Fibroblast of the aortic adventitia (primary cell): ENCODE measurements at regions not wholly inside any gene's neighbourhood (a gene's known extent, or its start where the extent isn't known, plus 50 kb on each side); places are given as distances from the start of the nearest gene placed in this dataset.

Experiments
- DNase-seq: peaks from one replicate; pipeline ENCODE4 v3.0.0-alpha.2; 2010; ENCODE audit warnings: low read depth
- H3K4me3 ChIP-seq: 2 replicates; pipeline ENCODE4 v1.5.1; 2011; ENCODE audit warnings: low read depth, mild to moderate bottlenecking, control low read depth, low read length, moderate library complexity
- TF ChIP-seq, protein P1 (sequence below): IDR thresholded peaks from 2 replicates; pipeline ENCODE4 v1.5.1; 2011; ENCODE audit warnings: mild to moderate bottlenecking, low read length, control low read depth, inconsistent platforms; ENCODE audit not compliant: insufficient read depth

DNA sequence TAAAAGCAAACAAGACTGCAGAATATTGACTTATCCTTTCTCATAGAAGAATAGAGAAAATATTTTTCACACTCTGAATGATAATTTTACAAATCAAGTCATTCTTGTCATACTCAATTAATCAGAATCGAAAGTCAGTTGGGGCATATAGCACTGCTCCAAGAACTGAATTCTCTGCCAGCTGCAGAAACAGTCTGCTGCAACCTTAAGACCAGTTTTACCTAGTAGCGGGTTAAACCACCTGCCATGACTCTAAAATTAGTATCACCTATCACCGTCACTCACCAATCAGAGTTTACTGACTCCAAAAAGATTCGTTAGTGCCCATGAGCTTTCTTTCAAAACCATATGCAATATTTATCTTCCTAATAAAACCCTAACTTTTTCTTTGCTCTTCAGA lies 429.0 kb upstream of the GRM3 start:
- no peak for DNase-seq
- TF ChIP-seq, protein P1, sequence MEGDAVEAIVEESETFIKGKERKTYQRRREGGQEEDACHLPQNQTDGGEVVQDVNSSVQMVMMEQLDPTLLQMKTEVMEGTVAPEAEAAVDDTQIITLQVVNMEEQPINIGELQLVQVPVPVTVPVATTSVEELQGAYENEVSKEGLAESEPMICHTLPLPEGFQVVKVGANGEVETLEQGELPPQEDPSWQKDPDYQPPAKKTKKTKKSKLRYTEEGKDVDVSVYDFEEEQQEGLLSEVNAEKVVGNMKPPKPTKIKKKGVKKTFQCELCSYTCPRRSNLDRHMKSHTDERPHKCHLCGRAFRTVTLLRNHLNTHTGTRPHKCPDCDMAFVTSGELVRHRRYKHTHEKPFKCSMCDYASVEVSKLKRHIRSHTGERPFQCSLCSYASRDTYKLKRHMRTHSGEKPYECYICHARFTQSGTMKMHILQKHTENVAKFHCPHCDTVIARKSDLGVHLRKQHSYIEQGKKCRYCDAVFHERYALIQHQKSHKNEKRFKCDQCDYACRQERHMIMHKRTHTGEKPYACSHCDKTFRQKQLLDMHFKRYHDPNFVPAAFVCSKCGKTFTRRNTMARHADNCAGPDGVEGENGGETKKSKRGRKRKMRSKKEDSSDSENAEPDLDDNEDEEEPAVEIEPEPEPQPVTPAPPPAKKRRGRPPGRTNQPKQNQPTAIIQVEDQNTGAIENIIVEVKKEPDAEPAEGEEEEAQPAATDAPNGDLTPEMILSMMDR = no peak
- H3K4me3 ChIP-seq = no peak overlapping the region

DNA sequence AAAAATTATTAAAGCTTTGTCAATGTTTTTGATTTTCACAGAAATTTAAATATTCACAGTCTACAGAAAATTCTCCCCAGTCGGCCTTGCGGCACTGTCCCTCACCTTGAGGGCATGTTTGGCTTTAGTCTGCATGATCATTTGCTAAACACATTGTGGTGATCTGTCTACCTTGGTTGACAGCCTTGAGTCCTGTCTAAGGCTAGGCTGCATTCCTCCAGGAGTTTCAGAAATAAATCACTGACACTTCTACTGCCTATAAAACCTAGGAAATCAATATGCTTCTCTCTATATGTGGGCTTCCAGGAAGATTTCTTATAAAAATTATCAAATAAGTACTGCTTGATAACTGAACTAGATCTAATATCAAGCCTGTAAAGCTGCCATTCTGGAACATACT lies 430.7 kb upstream of the GRM3 start:
- TF ChIP-seq, protein P1 = no peak
- no peak overlapping the region for H3K4me3 ChIP-seq
- no peak for DNase-seq

DNA sequence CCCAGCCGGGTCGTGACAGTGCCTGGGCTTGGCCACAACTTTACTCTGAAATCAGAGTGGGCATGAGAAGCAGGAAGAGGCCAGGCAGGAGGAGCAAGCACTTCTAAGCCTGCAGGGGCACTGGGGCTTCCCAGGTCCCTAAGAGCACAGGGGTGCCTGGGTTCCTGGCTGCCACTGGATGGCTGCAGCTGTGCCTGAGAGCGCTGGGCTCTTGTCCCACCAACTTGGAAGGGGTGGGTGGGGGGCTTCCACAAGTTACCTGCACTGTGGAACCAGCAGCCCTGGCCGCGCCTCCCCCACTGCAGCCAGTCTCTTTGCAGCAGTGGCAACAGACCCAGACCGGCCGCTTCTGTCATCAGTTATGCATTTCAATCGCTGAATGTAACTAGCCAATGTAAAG lies 434.7 kb upstream of the GRM3 start:
- TF ChIP-seq, protein P1 = no peak
- no peak for DNase-seq

DNA sequence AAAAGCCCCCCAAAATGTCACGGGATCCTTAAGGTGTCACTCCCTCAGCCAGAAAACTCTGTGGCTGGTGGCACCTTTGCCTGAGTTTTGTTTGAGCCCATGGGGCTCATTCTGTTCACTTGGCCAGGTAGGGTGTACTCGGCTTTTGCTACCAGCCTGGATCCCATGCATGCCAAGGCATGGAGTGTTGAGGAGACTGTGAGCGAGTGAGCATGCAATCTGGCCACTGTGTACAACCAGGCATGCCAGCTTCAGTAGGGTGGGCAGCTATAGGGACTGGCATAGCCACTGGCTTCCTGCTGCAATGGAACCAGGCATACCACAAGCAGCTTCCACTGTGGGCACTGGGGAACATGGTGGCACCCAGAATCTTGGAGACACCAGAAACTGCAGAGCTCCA lies 436.0 kb upstream of the GRM3 start:
- TF ChIP-seq, protein P1 = no peak
- DNase-seq = no peak
- no peak overlapping the region for H3K4me3 ChIP-seq

More for the DNA sequence above, 434.7 kb upstream of the GRM3 start:
- no peak overlapping the region for H3K4me3 ChIP-seq

DNA sequence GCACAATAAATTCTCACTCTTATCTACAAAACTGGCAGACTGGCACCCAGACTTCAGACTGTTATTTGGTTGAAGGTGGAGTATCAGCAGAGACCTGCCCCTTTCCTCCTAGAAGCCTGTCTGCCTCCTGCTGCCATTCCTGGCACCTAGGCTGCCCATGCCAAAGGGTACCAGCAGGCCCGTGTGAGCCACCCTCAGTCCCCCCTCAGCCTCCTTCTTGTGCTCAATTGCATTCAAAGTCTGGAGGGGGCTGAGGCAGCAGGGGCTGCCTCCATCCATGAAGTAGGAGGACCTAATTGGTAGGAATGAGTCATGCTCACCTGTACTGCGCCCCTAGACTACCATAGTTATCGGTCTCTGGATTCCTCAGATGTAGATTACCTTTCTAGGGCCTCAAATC lies 440.9 kb upstream of the GRM3 start:
- H3K4me3 ChIP-seq = no peak overlapping the region
- no peak for DNase-seq
- TF ChIP-seq, protein P1 = no peak

DNA sequence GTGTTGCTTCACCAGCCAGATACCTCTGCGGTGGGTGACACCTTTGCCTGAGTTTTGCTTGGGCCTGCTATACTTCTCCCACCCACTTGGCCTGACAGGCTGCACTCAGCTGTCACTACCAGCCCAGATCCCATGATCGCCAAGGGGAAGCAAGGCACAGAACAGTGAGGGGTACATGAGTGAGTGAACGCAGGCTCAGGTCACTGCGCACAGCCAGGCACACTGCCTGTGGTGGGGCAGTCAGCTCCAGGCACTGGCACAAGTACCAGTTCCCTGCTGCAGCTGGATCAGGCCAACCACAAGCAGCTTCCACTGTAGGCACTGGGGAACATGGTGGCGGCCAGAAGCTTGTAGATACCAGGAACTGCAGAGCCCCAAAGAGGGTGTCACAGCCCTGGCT lies 441.9 kb upstream of the GRM3 start:
- TF ChIP-seq, protein P1 = no peak
- DNase-seq = no peak
- H3K4me3 ChIP-seq = no peak overlapping the region

DNA sequence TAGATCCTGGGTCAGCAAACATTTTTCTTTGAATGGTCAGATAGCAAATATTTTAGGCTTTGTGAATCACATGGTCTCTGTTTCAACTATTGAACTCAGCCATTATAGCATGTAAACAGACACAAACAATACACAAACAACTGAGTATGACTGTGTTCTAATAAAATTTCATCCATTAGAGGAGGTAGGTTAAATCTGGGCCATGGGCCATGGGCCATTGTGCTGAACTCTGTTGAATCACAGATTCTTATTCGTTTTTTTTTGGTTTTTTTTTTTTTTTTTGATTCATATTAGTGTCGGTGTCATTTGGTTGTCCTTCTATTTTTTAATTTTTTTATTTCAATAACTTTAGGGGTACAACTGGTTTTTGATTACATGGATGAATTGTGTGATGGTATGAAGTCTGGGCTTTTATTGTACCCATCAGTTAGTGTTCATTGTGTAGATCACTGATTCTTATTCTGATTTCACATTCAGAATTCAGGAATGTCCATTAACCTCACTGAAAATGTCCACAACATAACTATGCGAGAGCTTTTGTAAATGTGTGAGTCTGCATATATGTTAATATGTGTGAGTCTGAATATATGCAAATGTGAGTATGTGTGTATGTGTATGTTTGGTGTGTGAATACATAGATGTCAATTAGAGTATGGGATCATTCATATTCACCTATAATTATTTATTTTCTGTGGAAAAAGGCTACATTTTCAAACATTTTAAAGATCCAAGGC lies 443.7 kb upstream of the GRM3 start:
- TF ChIP-seq, protein P1 = no peak
- DNase-seq = no peak
- H3K4me3 ChIP-seq = no peak overlapping the region
